Upper lobe of left lung (tissue), 4 donors: ENCODE measurements at regions not wholly inside any gene's neighbourhood (a gene's known extent, or its start where the extent isn't known, plus 50 kb on each side); places are given as distances from the start of the nearest gene placed in this dataset.

Source experiments
- CTCF ChIP-seq, 6 experiments: fragments of 450-650 bp in 4 of 6; fragments of 200-600 bp in 2 of 6; sonication (generic) in 2 of 6; IDR thresholded peaks; one replicate each; pipeline ENCODE4 v1.5.1; 2016 to 2019; ENCODE audit warnings: antibody characterized with exemption in 6 of 6
- POLR2A ChIP-seq, 4 donors: fragments of 450-650 bp; IDR thresholded peaks; one replicate each; pipeline ENCODE4 v1.5.1; 2016 to 2017; ENCODE audit warnings: antibody characterized with exemption in 4 of 4, mild to moderate bottlenecking in 2 of 4
- POLR2AphosphoS5 ChIP-seq, 2 donors: sonication (generic); formaldehyde crosslinking; IDR thresholded peaks; one replicate each; pipeline ENCODE4 v1.5.1; 2017; ENCODE audit warnings: antibody characterized with exemption in 2 of 2

- TF ChIP-seq POLR2AphosphoS5 (IDR thresholded peaks at IDR 0.05) (no peak), CTCF (IDR thresholded peaks at IDR 0.05) (no peak), POLR2A (IDR thresholded peaks at IDR 0.05) (no peak)
Observed at GRCh38 chr3:22734756-22735155, 468.4 kb upstream of the UBE2E2 start.
